ENCODE measurements at regions not wholly inside any gene's neighbourhood (a gene's known extent, or its start where the extent isn't known, plus 50 kb on each side); places are given as distances from the start of the nearest gene placed in this dataset.
"Not testable (repeated sequence)": the region's sequence is repeated elsewhere in the genome, so short reads cannot be mapped to it uniquely, and the experiment has no call there.

GRCh38 chr5:87212183-87212582 is 55.5 kb upstream of the RASA1 start:
- DNase-seq = not testable (repeated sequence)

- DNase-seq = not testable (repeated sequence)
Measured at GRCh38 chr5:87217480-87217879, 50.2 kb upstream of the RASA1 start.

Measured in stimulated activated CD4-positive, alpha-beta T cell treated with anti-CD3 and anti-CD28 coated beads, Interleukin-2, amount 100 ng/mL, for 48 hours (primary cell).